ENCODE measurements at regions not wholly inside any gene's neighbourhood (a gene's known extent, or its start where the extent isn't known, plus 50 kb on each side); places are given as distances from the start of the nearest gene placed in this dataset.

- TF ChIP-seq CTCF (IDR thresholded peaks at IDR 0.05) (no peak), POLR2A (IDR thresholded peaks at IDR 0.05) (no peak)
Observed at GRCh38 chr12:60137513-60137912, 541.7 kb downstream of the SLC16A7 start.

Data from adrenal gland (tissue), 5 donors.